Pons (tissue), 1 donor: ENCODE measurements at regions not wholly inside any gene's neighbourhood (a gene's known extent, or its start where the extent isn't known, plus 50 kb on each side); places are given as distances from the start of the nearest gene placed in this dataset.
A peak's percentile ranks its signal among the peaks of the same experiment; 100 is the strongest.

Experiments
- DNase-seq: peaks from one replicate; pipeline ENCODE4 v3.0.0-alpha.2; 2016; ENCODE audit warnings: low spot score

- DNase-seq, result no peak
Measured at GRCh38 chr13:106683918-106684317, 116.0 kb upstream of the ARGLU1 start.

DNA sequence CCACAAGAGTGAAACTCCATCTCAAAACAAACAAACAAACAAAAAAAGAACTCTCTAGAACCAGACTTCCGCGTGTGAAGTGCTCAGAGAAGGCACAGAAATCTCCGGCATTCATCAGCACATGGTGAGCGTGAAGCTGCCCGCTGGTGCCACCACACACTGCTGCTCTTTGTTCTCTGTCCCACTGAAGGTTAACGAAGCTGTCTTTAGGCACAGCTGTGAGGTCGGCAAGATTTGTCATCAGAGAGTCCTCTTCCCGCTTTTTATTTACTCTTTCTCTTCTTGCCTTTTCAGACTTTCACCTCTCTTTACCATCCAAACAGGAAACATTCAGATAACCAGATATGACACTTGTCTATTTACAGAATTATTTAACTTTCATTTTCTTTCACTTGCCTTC lies 115.2 kb upstream of the ARGLU1 start:
- DNase-seq, result peak; percentile 66

DNA sequence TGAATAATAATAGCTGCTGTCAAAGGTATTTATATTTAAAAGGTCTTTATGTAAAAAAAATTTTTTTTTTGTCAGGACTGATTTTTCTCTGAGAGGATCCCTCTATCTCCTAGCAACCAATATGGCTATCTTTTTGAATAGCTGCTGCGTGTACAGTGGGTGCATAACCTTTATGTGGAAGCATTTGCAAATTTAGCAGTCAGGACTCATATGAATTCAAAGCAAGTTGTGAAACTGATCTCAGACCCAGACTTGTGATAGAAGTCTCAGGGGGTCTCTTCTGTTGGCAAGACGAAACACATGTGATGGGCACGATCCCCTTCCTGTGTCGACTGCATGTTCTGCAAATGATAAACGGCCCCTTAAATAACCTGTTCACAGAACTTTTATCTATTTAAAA lies 114.1 kb upstream of the ARGLU1 start:
- DNase-seq, result no peak

- no peak for DNase-seq
Measured at GRCh38 chr13:106681536-106681935, 113.6 kb upstream of the ARGLU1 start.

GRCh38 chr13:106680796-106681472 lies 113.0 kb upstream of the ARGLU1 start:
- DNase-seq, result peak; percentile 80

- no peak for DNase-seq
Measured at GRCh38 chr13:106678646-106679418, 110.9 kb upstream of the ARGLU1 start.

DNA sequence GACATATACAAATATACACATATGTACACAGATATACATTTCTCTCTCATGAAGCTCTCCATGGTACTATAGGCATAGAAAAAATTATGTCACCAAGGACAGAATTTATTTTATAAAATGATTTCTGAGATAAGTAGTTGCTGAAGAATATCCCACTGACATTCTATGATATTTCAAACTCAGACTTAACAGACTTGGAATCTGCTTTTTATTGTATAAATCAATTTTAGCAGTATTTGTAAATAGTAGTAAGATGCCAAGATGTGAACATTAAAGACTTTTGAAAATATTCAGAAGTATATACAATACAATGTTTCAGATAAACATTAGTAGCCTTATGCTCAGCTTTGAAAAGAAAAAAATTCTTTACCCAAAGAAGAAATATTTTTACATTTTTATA lies 107.4 kb upstream of the ARGLU1 start:
- DNase-seq, result no peak

DNA sequence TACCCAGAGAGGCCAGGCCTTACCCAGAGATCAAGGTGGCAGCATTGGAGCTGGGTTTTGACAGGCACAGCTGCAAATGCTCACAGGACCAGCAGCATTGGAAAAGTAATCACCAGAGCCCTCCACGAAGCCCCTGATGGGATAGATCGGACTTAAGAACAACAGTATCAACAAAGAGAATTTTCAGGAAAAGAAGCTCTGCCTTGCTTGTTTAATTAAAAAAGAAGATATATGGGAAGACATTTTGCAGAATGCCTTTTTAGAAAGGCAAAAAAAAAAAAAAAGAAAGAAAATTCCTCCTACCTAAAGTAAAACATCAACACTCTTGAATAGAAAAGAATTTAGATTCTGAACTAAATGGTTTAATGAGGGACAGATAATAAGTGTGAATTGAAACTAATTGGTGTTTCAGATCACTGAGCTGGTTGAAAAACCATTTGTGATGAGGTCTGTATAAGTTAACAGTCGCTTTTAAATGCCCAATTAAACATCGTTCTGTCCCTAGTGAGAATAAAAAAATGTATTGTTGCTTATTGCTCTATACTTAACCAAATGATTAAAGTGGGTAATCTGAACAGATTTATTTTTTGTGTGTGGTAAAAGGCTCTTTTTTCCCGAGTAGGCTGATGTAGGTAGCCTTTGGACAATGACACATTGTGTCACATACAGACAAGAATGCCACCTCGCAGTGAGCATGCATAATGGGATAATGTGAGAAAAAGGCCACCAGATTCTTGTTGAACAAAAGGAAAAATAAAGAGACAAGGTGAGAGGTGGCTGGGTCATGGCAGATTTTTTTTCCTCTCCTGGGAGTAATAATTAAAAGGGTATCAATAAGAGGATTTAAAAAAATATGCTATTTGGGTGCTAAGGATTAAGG lies 93.0 kb upstream of the ARGLU1 start:
- peak; percentile 34 for DNase-seq

- no peak for DNase-seq
Measured at GRCh38 chr13:106657104-106657503, 89.2 kb upstream of the ARGLU1 start.

DNA sequence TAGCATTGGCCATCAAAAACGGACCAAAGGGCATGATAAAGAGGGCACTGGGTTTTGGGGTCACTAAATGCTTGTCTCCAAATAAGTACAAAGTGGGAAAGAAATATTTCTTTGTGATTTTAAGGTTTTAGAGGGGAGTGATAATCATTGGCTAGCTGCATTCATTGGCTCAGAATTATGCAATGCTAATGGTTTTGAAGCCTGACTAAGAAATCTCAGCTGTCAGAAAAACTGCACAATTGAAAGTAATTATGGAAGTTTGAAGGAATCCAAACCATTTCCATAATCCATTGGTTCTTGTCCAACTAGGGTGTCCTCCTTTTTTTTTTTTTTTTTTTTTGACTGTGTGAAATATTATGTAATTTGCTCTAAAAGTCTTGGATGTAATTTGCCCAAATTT lies 88.2 kb upstream of the ARGLU1 start:
- DNase-seq, result no peak

- no peak for DNase-seq
Measured at GRCh38 chr13:106651442-106651841, 83.5 kb upstream of the ARGLU1 start.

- DNase-seq, result no peak
Measured at GRCh38 chr13:106650690-106651205, 82.8 kb upstream of the ARGLU1 start.

GRCh38 chr13:106649495-106649894 lies 81.6 kb upstream of the ARGLU1 start:
- DNase-seq, result no peak

- no peak for DNase-seq
Measured at GRCh38 chr13:106640515-106640914, 72.6 kb upstream of the ARGLU1 start.

DNA sequence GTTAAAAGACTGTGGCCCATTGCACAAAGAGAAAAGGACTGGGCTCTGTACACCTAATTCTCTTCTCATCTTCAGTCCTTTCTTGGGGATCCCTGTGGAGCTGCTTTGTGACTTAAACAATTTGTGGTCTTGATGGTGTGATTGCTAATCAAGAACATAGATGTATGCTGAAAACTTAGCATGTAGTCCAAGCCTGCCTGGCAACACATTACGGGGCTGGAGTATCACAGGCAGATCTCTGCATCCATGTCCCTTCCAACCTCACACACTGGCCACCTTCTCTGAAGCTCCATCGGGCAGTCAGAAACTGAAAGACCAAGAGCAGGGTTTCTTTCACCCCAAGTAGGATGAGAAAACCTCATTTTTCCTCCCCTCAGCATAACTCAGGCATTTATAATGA lies 69.6 kb upstream of the ARGLU1 start:
- no peak for DNase-seq

DNA sequence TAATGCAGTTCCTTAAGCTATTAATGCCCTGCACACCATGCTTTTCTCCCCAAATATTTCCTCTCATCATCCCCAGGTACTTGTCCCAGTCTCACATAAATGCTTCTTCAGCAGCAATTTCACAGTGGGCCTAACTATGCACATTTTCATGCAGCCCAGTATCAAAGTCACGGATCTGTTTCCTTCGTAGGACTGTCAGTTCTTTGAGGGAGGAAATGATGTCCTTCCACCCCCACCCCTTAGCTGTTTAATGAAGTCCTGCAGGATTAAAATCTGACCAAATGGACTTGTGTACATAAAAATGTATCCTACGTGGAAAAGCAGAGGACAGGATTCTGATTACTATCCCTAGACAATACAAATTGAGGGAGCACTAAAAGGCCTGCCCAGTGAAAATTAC lies 68.6 kb upstream of the ARGLU1 start:
- no peak for DNase-seq

DNA sequence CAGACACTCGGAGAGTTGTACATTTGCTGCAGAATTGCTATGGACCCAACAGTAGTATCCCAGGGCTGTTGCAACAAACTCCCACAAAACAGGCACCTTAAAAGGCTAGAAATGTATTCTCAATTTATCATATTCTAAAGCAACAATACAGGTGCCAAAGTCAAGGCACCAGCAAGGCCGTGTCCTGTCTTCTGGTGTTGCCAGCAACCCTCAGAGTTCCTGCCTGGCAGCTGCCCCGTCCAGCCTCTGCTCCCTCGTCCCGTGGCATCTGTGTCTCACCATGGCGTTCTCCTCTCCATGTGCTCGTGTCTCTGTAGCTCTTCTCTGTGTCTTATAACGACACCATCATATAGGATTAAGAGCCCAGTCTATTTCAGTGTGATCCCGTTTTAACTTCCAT lies 67.7 kb upstream of the ARGLU1 start:
- DNase-seq, result no peak

DNA sequence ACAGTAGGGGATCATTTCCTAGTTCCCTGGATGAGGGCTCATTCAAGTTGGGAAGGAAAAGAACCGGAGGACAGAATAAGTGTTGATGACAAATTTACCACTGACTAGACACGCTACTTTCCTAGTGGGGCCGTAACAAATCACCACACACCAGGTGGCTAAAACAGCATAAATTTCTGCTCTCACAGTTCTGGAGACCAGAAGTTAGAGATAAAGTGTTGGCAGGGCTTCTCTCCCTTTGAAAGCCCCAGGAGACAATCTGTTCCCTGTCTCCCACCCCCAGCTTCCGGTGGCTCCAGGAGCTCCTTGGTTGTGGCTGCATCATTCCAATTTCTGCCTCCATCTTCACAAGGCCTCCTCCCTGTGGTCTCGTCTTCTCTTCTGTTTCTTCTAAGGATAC lies 65.4 kb upstream of the ARGLU1 start:
- no peak for DNase-seq

DNA sequence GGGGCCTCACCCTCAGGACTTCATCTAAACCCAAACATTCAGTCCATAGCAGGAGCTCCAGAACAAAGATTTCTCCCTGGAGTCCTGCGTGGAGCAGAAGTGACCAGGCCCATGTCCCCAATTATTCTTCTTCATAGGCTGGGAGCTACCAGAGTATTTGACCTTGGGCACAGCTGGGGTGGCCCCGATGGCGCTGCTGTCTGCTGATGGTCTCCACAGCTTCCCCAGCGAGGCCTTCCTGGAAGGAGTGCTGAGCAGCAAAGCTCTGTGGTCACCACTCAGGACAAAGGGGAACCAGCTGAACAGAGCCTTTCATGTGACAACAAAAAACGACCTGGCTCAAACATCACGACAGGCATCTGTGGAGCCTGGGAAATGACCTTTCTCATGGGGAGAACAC lies 62.7 kb upstream of the ARGLU1 start:
- DNase-seq, result no peak

- no peak for DNase-seq
Measured at GRCh38 chr13:106630162-106630561, 62.2 kb upstream of the ARGLU1 start.

DNA sequence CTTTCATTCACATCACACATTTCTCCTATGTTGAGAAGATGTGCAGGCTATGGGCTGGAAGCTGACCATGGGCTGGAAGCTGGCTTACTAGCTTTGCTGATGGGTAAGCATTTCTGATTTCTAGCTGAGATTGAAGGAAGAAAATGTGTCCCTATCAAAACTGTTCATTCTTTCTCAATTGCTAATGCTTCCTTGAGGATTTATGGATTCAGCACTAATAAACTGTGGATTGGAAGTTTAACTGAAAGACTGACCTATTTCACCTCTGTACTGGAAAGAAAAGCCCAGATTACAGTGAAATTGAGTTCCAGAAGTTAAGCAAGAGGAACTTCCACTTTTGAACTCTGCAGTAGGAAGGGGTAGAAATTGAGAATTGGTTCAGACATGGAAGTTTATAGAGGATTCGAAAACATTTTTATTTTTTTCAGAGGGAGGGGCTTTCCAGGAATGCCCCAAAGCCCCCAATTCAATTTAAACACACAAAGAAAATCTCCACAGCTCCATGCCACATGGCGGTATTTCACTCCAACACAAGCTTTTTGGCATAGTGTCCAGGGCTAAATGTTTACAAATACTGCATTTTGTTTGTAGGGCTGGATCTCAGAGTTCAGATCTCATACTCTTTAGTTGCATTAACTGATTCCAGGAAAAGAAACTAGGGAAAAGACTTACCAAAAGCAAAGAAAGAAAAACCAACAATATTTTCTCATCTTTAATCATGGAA lies 61.2 kb upstream of the ARGLU1 start:
- DNase-seq, result no peak

GRCh38 chr13:106626473-106626872 lies 58.5 kb upstream of the ARGLU1 start:
- DNase-seq, result no peak
